ENCODE measurements at regions not wholly inside any gene's neighbourhood (a gene's known extent, or its start where the extent isn't known, plus 50 kb on each side); places are given as distances from the start of the nearest gene placed in this dataset.

DNA sequence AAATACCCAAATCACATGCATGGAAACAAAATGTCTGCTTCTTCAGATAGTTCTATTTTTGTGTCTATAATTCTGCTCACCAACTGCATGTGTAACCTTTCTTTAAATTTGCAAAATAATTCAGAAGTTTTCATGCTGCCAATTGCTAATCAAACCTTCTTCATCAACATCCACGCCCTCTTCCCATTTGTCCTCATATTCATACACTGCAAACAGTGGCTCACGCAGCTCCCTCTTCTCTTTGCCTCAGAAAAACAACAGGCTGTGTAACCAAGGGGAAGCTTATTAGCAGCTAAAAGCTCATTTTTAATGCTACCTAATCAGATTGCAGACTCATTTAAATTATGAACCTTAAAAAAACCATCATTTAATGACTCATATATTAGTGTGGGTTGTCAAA lies 555.0 kb upstream of the EPHA7 start:
- no peak overlapping the region for H3K4me3 ChIP-seq (ENCODE audit: low read depth, low read length)
- no peak for DNase-seq (ENCODE audit: low read depth)
- TF ChIP-seq CTCF (IDR thresholded peaks at IDR 0.05; ENCODE audit: low read depth, low read length, missing control alignments) = no peak

DNA sequence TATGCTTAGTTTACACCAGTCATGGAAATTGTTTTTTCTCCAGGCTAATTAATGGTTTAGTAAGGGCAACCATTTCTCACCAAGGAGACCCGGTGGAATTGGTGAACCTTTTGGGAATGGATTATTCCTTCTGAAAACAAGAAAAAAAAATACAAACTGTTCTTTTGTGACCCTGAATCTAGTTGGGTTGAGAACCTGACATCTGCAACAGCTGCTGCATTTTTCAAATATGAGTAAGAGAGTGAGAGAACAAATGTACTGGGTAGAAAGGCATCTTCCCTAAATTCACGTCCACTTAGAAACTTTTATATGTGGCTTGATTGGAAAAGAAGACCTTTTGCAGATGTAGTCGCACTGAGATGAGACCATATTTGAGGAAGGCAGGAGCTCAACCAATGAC lies 553.4 kb upstream of the EPHA7 start:
- H3K4me3 ChIP-seq (ENCODE audit: low read depth, low read length) = no peak overlapping the region
- TF ChIP-seq CTCF (IDR thresholded peaks at IDR 0.05; ENCODE audit: low read depth, low read length, missing control alignments) = no peak
- DNase-seq (ENCODE audit: low read depth) = no peak

DNA sequence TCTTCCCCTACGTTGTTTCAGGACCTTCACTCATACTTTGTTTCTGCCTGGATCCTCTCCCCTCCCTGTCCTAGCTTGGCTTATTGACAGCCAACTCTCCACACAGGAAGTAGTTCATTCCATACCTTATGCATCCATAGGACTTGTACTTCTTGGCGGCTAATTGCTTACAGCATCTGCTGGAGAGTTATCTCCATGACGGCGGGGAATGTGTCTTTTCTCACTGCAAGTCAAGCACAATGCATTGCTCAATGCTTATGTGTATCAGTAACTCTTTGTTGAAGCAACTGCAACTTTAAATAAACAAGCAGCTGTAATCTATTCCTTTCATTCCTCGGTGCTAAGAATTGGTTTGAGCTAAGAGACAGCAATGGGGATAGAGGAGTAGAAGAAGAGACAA lies 551.3 kb upstream of the EPHA7 start:
- no peak overlapping the region for H3K4me3 ChIP-seq (ENCODE audit: low read depth, low read length)
- TF ChIP-seq CTCF (IDR thresholded peaks at IDR 0.05; ENCODE audit: low read depth, low read length, missing control alignments) = no peak
- DNase-seq (ENCODE audit: low read depth) = no peak

DNA sequence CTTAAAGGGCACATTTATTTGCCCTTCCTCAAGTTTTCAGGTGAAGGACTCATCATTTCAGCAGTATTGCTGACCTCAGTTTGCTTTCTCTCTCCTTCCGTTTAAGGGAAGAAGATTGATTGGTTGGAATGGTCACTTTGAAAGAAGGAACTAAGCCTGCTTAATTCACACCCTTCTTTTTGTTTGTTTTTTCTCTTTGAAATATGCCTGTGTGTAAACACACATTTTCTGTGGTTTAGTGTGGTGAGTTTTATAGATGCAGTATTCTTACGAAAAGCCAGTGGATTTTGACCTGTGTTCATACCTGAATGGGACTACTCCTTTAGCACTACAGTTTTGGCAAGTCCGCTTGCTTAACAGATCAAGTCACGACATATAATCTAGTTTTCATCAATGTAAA lies 548.8 kb upstream of the EPHA7 start:
- no peak overlapping the region for H3K4me3 ChIP-seq (ENCODE audit: low read depth, low read length)
- DNase-seq (ENCODE audit: low read depth) = no peak
- no peak for TF ChIP-seq CTCF (IDR thresholded peaks at IDR 0.05; ENCODE audit: low read depth, low read length, missing control alignments)

GRCh38 chr6:93964926-93965325 lies 545.6 kb upstream of the EPHA7 start:
- DNase-seq (ENCODE audit: low read depth) = no peak
- TF ChIP-seq CTCF (IDR thresholded peaks at IDR 0.05; ENCODE audit: low read depth, low read length, missing control alignments) = no peak
- no peak overlapping the region for H3K4me3 ChIP-seq (ENCODE audit: low read depth, low read length)

DNA sequence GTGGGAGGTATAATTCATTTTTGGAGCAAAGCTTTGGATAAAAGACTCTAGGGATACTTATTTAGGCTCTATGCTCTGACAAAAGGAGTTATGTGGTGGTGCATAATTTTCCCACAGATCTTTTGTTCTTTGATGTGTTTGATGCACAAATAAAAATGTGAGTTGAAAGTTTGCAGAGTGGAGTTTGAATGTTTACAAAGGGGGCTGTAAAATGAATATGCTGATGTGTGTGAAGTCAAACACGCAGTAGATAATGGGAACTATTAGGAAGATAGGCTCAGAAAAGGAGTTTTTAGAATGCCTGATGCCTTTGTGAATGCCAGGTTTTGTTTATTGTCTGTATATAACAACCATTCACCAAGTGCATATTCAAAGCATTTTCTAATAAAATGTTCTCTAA lies 545.0 kb upstream of the EPHA7 start:
- no peak for DNase-seq (ENCODE audit: low read depth)
- no peak overlapping the region for H3K4me3 ChIP-seq (ENCODE audit: low read depth, low read length)
- no peak for TF ChIP-seq CTCF (IDR thresholded peaks at IDR 0.05; ENCODE audit: low read depth, low read length, missing control alignments)

- no peak for TF ChIP-seq CTCF (IDR thresholded peaks at IDR 0.05; ENCODE audit: low read depth, low read length, missing control alignments)
- H3K4me3 ChIP-seq (ENCODE audit: low read depth, low read length) = no peak overlapping the region
These were observed 543.2 kb upstream of the EPHA7 start for GRCh38 chr6:93962566-93962965.

More at GRCh38 chr6:93962566-93962965, 543.2 kb upstream of the EPHA7 start:
- DNase-seq (ENCODE audit: low read depth) = no peak

Data from GM12864 (cell line).